ENCODE measurements at regions not wholly inside any gene's neighbourhood (a gene's known extent, or its start where the extent isn't known, plus 50 kb on each side); places are given as distances from the start of the nearest gene placed in this dataset.

GRCh38 chr2:238578256-238578655 lies 151.5 kb downstream of the ASB1 start:
- no peak for TF ChIP-seq SIN3A (IDR thresholded peaks at IDR 0.05; ENCODE audit: borderline replicate concordance, insufficient read depth, low read depth, low read length)
- TF ChIP-seq CTCF (IDR thresholded peaks at IDR 0.05) = no peak
- TF ChIP-seq POLR2AphosphoS5 (IDR thresholded peaks at IDR 0.05; ENCODE audit: low read depth, low read length) = no peak
- TF ChIP-seq REST (IDR thresholded peaks at IDR 0.05; ENCODE audit: insufficient read depth in 1 of 2, low read depth in 2 of 2, low read length in 1 of 2) = no peak
